ENCODE measurements at regions not wholly inside any gene's neighbourhood (a gene's known extent, or its start where the extent isn't known, plus 50 kb on each side); places are given as distances from the start of the nearest gene placed in this dataset.

DNA sequence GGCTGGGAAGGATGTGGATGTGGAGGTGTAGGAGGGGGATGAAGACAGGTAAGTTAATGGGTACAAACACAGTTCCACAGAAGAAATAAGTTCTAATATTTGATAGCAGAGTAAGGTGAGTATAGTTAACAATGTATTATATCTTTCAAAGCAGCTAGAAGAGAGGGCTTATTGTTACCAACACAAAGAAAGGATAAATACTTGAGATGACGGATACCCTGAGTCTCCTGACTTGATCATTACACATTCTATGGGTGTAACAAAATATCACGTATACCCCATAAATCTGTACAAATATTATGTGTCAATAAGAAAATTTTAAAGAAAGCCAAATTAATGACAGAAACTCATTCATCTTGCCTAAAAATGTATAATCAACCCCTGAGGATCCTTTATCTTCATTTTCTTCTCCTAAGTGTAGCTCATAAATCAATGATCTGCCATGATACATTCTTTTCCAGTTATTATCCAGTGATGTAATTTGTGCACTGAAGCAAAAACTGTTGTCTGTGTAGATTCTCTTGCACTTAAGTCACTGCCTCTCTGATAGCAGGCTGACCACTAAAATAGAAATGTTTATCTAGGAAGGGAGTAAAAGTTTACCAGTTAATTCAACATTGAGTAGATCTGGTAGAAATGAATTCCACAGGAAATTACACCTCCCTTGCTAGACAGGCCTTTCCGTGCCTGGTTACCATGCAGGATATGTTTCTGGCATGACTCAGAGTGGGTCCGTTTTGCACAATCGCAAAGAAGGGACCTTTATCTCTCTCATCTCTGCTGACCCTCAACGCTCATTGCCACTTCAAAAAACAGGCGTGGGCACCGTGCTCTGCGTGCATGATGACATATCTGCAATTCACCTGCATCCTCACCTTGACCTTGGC lies 249.7 kb upstream of the NCKAP5 start:
- Histone ChIP-seq H3K36me3 (ENCODE audit: insufficient read depth) (no peaks in the 10 kb centered on the region), H2AFZ (no peak overlapping the region), H3K4me2 (no peak overlapping the region), H3K79me2 (replicated peaks; ENCODE audit: insufficient read depth) (no peaks in the 10 kb centered on the region), H3F3A (replicated peaks; ENCODE audit: low read depth) (no peaks in the 10 kb centered on the region), H3K27me3 (ENCODE audit: insufficient read depth) (no peaks in the 10 kb centered on the region), H4K20me1 (replicated peaks; ENCODE audit: insufficient read depth) (no peaks in the 10 kb centered on the region), H3K9me2 (ENCODE audit: insufficient read depth) (no peaks in the 10 kb centered on the region), H3K4me1 (ENCODE audit: insufficient read depth) (peaks cover 3% of the 10 kb centered on the region), H3K27ac (ENCODE audit: low read depth) (no peak overlapping the region), H3K4me3 (no peak overlapping the region)
- TF ChIP-seq NANOG (IDR thresholded peaks at IDR 0.05; ENCODE audit: borderline replicate concordance) (no peak), JUNB (IDR thresholded peaks at IDR 0.05; ENCODE audit: unreplicated experiment) (no peak), ZNF331 (CRISPR knock-in tag; IDR thresholded peaks at IDR 0.05; ENCODE audit: low read depth) (no peak)
- TF ChIP-seq, protein P1, sequence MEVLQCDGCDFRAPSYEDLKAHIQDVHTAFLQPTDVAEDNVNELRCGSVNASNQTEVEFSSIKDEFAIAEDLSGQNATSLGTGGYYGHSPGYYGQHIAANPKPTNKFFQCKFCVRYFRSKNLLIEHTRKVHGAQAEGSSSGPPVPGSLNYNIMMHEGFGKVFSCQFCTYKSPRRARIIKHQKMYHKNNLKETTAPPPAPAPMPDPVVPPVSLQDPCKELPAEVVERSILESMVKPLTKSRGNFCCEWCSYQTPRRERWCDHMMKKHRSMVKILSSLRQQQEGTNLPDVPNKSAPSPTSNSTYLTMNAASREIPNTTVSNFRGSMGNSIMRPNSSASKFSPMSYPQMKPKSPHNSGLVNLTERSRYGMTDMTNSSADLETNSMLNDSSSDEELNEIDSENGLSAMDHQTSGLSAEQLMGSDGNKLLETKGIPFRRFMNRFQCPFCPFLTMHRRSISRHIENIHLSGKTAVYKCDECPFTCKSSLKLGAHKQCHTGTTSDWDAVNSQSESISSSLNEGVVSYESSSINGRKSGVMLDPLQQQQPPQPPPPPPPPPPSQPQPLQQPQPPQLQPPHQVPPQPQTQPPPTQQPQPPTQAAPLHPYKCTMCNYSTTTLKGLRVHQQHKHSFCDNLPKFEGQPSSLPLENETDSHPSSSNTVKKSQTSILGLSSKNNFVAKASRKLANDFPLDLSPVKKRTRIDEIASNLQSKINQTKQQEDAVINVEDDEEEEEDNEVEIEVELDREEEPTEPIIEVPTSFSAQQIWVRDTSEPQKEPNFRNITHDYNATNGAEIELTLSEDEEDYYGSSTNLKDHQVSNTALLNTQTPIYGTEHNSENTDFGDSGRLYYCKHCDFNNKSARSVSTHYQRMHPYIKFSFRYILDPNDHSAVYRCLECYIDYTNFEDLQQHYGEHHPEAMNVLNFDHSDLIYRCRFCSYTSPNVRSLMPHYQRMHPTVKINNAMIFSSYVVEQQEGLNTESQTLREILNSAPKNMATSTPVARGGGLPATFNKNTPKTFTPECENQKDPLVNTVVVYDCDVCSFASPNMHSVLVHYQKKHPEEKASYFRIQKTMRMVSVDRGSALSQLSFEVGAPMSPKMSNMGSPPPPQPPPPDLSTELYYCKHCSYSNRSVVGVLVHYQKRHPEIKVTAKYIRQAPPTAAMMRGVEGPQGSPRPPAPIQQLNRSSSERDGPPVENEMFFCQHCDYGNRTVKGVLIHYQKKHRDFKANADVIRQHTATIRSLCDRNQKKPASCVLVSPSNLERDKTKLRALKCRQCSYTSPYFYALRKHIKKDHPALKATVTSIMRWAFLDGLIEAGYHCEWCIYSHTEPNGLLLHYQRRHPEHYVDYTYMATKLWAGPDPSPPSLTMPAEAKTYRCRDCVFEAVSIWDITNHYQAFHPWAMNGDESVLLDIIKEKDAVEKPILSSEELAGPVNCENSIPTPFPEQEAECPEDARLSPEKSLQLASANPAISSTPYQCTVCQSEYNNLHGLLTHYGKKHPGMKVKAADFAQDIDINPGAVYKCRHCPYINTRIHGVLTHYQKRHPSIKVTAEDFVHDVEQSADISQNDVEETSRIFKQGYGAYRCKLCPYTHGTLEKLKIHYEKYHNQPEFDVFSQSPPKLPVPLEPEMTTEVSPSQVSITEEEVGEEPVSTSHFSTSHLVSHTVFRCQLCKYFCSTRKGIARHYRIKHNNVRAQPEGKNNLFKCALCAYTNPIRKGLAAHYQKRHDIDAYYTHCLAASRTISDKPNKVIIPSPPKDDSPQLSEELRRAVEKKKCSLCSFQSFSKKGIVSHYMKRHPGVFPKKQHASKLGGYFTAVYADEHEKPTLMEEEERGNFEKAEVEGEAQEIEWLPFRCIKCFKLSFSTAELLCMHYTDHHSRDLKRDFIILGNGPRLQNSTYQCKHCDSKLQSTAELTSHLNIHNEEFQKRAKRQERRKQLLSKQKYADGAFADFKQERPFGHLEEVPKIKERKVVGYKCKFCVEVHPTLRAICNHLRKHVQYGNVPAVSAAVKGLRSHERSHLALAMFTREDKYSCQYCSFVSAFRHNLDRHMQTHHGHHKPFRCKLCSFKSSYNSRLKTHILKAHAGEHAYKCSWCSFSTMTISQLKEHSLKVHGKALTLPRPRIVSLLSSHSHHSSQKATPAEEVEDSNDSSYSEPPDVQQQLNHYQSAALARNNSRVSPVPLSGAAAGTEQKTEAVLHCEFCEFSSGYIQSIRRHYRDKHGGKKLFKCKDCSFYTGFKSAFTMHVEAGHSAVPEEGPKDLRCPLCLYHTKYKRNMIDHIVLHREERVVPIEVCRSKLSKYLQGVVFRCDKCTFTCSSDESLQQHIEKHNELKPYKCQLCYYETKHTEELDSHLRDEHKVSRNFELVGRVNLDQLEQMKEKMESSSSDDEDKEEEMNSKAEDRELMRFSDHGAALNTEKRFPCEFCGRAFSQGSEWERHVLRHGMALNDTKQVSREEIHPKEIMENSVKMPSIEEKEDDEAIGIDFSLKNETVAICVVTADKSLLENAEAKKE (CRISPR knock-in tag; IDR thresholded peaks at IDR 0.05), result no peak
- H3K27ac Mint-ChIP-seq, result no peak overlapping the region
- DNase-seq (ENCODE audit: low spot score), result no peak
- ATAC-seq, result no peak
- H3K36me3 Mint-ChIP-seq (ENCODE audit: low read depth), result no peaks in the 10 kb centered on the region
- H3K4me3 Mint-ChIP-seq, result no peak overlapping the region
- no peaks in the 10 kb centered on the region for H3K9me3 Mint-ChIP-seq
- H3K4me1 Mint-ChIP-seq, result peaks cover 17% of the 10 kb centered on the region
- H3K27me3 Mint-ChIP-seq (ENCODE audit: insufficient read depth, low read depth, poor library complexity), result peaks cover 2% of the 10 kb centered on the region

DNA sequence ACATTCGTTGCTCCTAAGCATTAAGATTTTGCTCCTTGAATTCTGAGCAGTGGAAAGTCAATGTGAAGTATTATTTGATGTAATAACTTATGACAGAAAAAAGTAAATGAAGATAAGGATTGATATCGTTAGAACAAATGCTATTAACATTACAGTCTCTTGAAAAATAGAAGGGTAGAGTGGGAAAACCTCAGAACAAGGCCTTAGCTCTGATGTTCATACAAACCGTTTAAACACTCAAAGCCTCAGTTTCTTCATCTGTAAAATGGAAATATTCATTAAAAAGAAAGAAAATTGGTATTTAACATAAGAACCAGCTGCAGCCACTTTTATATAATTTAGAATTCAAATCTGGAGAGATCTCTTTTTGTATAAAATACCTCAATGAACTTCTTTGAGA lies 250.4 kb upstream of the NCKAP5 start:
- no peaks in the 10 kb centered on the region for H4K20me1 ChIP-seq (replicated peaks; ENCODE audit: insufficient read depth)
- H3K27ac Mint-ChIP-seq, result no peak overlapping the region
- no peak overlapping the region for H2AFZ ChIP-seq
- no peaks in the 10 kb centered on the region for H3K79me2 ChIP-seq (replicated peaks; ENCODE audit: insufficient read depth)
- peaks cover 2% of the 10 kb centered on the region for H3K27me3 Mint-ChIP-seq (ENCODE audit: insufficient read depth, low read depth, poor library complexity)
- no peaks in the 10 kb centered on the region for H3K36me3 ChIP-seq (ENCODE audit: insufficient read depth)
- no peaks in the 10 kb centered on the region for H3K9me3 Mint-ChIP-seq
- no peaks in the 10 kb centered on the region for H3F3A ChIP-seq (replicated peaks; ENCODE audit: low read depth)
- H3K27me3 ChIP-seq (ENCODE audit: insufficient read depth), result no peaks in the 10 kb centered on the region
- no peak overlapping the region for H3K4me2 ChIP-seq
- peaks cover 17% of the 10 kb centered on the region for H3K4me1 Mint-ChIP-seq
- DNase-seq (ENCODE audit: low spot score), result no peak
- H3K36me3 Mint-ChIP-seq (ENCODE audit: low read depth), result no peaks in the 10 kb centered on the region
- no peak overlapping the region for H3K27ac ChIP-seq (ENCODE audit: low read depth)
- no peak for ATAC-seq
- no peak overlapping the region for H3K4me3 ChIP-seq
- peaks cover 3% of the 10 kb centered on the region for H3K4me1 ChIP-seq (ENCODE audit: insufficient read depth)
- no peaks in the 10 kb centered on the region for H3K9me2 ChIP-seq (ENCODE audit: insufficient read depth)
- no peak overlapping the region for H3K4me3 Mint-ChIP-seq
- no peak for TF ChIP-seq ZNF114 (CRISPR knock-in tag; IDR thresholded peaks at IDR 0.05)
- TF ChIP-seq, protein P1 (CRISPR knock-in tag; IDR thresholded peaks at IDR 0.05), result no peak
- TF ChIP-seq POLR2AphosphoS5 (IDR thresholded peaks at IDR 0.05; ENCODE audit: low read depth), result no peak

All from GM23338 (cell line).